Suppressor macrophage treated with lipopolysaccharide for 1 hour (primary cell): ENCODE measurements at regions not wholly inside any gene's neighbourhood (a gene's known extent, or its start where the extent isn't known, plus 50 kb on each side); places are given as distances from the start of the nearest gene placed in this dataset.
A peak's percentile ranks its signal among the peaks of the same experiment; 100 is the strongest.

Source experiments
- DNase-seq, 3 donors: peaks; one replicate each; pipeline ENCODE4 v3.0.0-alpha.2; 2020 to 2022

GRCh38 chr15:70318594-70319465 lies 221.1 kb upstream of the TLE3 start:
- no peak for DNase-seq

- DNase-seq = peak; percentile 47 to 52 (median 47)
Measured at GRCh38 chr15:70316059-70316600, 218.4 kb upstream of the TLE3 start.

- no peak for DNase-seq
Measured at GRCh38 chr15:70315431-70315830, 217.7 kb upstream of the TLE3 start.

DNA sequence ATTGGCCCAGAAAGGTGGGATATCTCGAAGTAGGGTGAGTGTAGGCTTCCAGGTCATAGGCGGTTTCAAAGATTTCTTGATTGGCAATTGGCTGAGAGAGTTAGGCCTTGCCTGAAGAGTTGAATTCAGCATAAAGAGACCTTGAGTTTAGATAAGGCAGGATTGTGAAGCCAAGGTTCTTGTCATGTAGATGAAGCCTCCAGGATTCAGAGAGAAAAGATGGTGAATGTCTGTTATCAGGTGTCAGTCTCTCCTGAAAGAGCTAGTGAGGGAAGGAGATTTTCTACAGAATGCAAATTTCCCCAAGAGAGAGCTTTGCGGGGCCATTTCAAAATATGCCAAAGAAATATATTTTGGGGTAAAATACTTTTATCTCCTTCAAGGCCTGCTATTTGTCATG lies 217.0 kb upstream of the TLE3 start:
- DNase-seq = no peak

- no peak for DNase-seq
Measured at GRCh38 chr15:70314018-70314354, 216.3 kb upstream of the TLE3 start.

GRCh38 chr15:70313099-70314017 lies 215.6 kb upstream of the TLE3 start:
- no peak for DNase-seq

GRCh38 chr15:70311821-70312220 lies 214.1 kb upstream of the TLE3 start:
- no peak for DNase-seq

DNA sequence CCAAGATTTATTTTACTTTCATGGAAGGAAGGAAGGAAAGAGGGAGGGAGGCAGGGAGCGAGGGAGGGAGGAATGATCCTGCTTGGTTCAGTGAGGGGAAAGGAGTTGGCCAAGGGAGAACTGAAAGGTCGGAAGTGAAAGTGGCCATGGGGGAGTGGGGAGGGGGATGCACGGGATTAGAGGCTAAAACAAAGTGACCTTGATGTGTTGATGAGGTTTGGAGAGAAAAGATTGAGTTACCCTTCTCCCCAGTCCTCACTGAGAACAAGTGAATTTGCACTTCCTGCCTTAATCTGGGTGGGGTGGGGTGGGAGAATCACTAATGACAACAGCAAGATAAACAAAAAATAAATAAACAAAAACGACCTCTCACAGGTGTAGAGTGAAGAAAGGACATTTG lies 212.0 kb upstream of the TLE3 start:
- no peak for DNase-seq

GRCh38 chr15:70308735-70309434 lies 211.2 kb upstream of the TLE3 start:
- DNase-seq = no peak

DNA sequence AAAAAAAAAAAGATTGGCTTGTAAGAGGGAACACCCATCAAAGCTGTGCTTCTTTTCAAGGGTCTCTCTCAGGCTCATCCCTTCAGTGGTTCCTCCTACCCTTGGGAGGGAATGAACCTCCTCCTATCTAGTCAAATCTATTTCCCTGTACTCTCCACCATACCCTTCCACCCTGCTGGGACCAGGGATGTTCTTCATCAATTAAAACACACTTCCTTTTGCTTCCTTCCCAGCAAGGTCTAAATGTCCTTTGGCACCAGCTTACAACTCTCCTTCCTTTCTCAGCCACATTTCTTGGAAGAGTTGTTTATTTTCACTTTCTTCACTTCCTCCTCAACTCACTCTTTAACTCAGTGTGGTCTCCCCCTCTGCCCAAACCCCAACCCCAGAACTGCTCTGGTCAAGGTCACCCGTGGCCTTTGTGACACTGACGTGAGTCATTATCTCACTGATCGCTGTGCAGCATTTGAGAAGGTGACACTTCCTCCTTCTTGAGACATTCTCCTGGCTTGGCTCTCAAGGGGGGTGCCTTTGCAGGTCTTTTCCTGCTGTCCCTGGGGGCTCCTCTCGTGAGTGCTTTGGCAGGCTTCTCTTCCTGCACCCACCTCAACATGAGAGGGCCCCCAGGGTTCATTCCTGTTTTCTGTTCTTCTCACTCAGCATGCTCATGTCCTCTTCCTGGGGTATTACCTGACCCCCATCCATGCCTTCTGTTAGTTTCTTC lies 210.5 kb upstream of the TLE3 start:
- peak; percentile 62 to 78 (median 71) for DNase-seq

DNA sequence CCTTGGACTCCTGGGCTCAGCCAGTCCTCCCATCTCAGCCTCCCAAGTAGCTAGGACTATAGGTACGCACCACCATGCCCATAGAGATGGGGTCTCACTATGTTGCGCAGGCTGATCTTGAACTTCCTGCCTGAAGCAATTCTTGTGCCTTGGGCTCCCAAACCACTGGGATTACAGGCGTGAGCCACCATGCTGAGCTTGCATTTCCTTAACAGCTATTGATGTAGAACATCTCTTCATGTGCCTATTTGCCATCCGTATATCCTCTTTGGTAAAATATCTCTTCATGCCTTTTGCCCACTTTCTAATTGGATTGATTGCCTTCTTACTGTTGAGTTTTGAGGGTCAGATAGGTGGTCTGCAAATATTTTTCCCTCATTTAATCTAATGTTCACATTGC lies 208.9 kb upstream of the TLE3 start:
- DNase-seq = no peak

DNA sequence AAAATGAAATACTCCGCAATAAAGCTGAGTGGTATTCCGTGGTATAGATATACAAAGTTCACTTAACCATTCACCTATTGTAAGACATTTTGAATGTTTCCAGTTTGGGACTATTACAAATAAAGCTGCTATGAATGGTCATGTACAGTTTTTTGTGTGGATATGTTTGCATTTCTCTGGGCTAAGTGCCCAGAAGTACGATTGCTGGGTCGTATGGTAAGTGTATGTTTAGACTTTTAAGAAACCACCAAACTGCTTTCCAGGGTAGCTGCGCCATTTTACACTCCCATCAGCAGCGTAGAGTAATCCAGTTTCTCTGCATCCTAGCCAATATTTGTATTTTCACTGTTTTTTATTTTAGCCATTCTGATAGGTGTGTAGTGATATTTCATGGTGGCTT lies 208.4 kb upstream of the TLE3 start:
- no peak for DNase-seq

DNA sequence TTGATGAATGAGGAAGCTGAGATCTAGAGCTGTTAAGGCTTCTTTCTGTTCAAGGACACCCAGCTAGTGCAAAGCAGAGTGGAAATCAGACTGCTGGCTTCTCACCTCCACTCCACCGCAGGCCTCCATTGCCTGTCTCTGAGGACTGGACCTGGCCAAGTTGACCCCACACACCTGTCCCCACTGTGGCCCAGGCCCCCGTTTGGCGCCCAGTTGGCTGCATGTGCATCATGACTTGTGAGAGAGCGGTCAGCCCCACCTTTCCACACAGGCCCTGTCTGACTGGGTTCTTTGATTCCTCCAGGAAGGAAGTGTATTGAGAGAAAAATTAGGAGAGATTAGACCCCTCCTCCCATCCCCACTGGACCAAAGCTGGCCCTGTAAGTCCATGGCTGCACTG lies 206.3 kb upstream of the TLE3 start:
- no peak for DNase-seq

GRCh38 chr15:70302360-70302759 lies 204.6 kb upstream of the TLE3 start:
- DNase-seq = no peak

DNA sequence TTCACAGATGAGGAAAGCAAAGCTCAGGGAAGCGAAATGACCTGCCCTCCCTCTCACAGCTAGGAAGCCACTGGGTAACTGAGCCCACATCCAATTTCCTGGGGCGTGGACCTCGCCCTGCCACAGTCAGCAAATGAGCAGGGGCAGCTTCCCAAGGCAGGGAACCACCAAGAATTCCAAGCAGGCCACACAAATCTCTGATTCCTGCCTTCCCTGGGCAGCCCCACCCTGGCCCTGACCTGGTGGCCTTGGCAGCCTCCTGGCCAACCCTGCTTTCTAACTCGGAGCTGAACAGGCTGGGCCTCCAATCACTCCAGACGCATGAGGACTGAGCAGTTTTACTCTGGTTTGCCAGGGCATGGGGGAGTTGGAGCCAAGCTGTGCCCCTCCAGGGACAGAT lies 203.7 kb upstream of the TLE3 start:
- no peak for DNase-seq

- no peak for DNase-seq
Measured at GRCh38 chr15:70299931-70300869, 202.5 kb upstream of the TLE3 start.

- DNase-seq = no peak
Measured at GRCh38 chr15:70297465-70298058, 199.8 kb upstream of the TLE3 start.

DNA sequence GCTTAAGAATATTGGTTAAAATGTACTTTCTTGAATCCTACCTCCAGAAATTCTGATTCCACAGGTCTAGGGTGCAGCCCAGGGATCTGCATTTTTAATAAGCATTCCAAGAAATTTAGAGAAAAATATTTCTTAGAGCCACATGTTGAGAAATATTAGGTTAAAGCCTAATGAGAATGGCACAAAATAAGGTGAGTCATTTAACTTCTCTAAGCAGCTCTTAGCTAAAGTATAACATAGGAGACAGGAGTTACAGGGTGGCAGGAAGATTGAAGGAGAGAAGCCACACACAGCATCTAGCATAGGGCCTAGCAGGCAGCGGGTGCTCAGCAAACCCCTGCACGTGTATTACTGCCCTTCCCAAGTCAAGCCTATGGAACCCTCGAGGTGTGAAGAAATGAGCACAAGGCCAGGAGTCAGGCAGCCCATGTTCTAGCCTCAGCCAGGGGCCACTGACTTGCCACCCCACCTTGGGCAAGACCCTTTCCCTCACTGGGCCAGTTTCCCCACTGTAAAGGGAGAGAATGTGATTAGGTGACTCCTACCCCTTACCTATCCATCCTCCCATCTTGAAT lies 197.1 kb upstream of the TLE3 start:
- DNase-seq = no peak

- no peak for DNase-seq
Measured at GRCh38 chr15:70293591-70294470, 196.1 kb upstream of the TLE3 start.
